HCT116 (cell line): ENCODE measurements at regions not wholly inside any gene's neighbourhood (a gene's known extent, or its start where the extent isn't known, plus 50 kb on each side); places are given as distances from the start of the nearest gene placed in this dataset.

Experiments
- ATAC-seq: fragments of 200-7000 bp; cut with Tn5 transposase; 2 replicates; pipeline ENCODE4 v1.9.1; 2020; ENCODE audit warnings: mild to moderate bottlenecking, moderate library complexity
- BruUV-seq: library from RNA; stranded (reverse); fragments of 400-500 nt; replicated peaks from 2 replicates; lab custom pipeline; 2021; lab: Mats Ljungman, UMichigan
- CTCF ChIA-PET: fragments of 300-600 bp; sonication (Branson Sonifier 250); formaldehyde crosslinking; loops from one replicate; lab custom pipeline; 2021; ENCODE audit warnings: antibody characterized with exemption; lab: Charles Lee
- POLR2A ChIA-PET: fragments of 300-600, 350-600 bp; sonication (Branson Sonifier 250); formaldehyde crosslinking; loops from one replicate; lab custom pipeline; 2021; ENCODE audit warnings: antibody characterized with exemption; lab: Charles Lee
- RAD21 ChIA-PET, 2 experiments: fragments of 300-600 bp; sonication (Branson Sonifier 250); formaldehyde crosslinking; loops; one replicate each; lab custom pipeline; 2023; ENCODE audit warnings: low total read pairs in 2 of 2; ENCODE audit not compliant: uncharacterized antibody in 2 of 2, unreplicated experiment in 2 of 2, low non-redundant PET in 1 of 2; lab: Charles Lee
- DNase-seq: peaks from one replicate; pipeline ENCODE4 v3.0.0-alpha.2; 2010; ENCODE audit warnings: low read depth, low spot score
- H2AFZ ChIP-seq: fragments of 200-600 bp; shearing (Covaris generic), sonication (generic); 2 replicates; pipeline ENCODE4 v1.6.1; 2017; ENCODE audit warnings: low read depth, mixed run types, mixed read lengths, antibody characterized with exemption, low read length; ENCODE audit not compliant: poor library complexity, severe bottlenecking
- H3K27ac ChIP-seq: 2 replicates; pipeline ENCODE4 v1.5.1; 2012; ENCODE audit warnings: low read depth, low read length
- H3K27me3 ChIP-seq: fragments of 200-600 bp; sonication (generic); 2 replicates; pipeline ENCODE4 v1.6.1; 2016; ENCODE audit warnings: mixed run types, low read length, mixed read lengths; ENCODE audit not compliant: insufficient read depth
- H3K36me3 ChIP-seq, 2 experiments: fragments of 200-500 bp in 1 of 2; fragments of 200-600 bp in 1 of 2; sonication (Bioruptor generic) in 1 of 2; sonication (generic) in 1 of 2; 2 replicates each; pipeline versions ENCODE4 v1.5.1 to v1.6.1; 2014 to 2016; ENCODE audit warnings: low read length in 2 of 2, inconsistent platforms in 1 of 2, mixed read lengths in 1 of 2, mixed run types in 1 of 2; ENCODE audit not compliant: insufficient read depth in 2 of 2, control insufficient read depth in 1 of 2
- H3K4me1 ChIP-seq, 2 experiments: fragments of 200-600 bp in 1 of 2; sonication (generic) in 1 of 2; 2 replicates each; pipeline versions ENCODE4 v1.5.1 to v1.6.1; 2012 to 2017; ENCODE audit warnings: low read length in 2 of 2, inconsistent platforms in 1 of 2, mild to moderate bottlenecking in 1 of 2, mixed read lengths in 1 of 2, mixed run types in 1 of 2, moderate library complexity in 1 of 2; ENCODE audit not compliant: insufficient read depth in 2 of 2, control insufficient read depth in 1 of 2
- H3K4me2 ChIP-seq: fragments of 200-600 bp; sonication (generic); 2 replicates; pipeline ENCODE4 v1.6.1; 2017; ENCODE audit warnings: mixed run types, low read length, mixed read lengths
- H3K4me3 ChIP-seq, 2 experiments: fragments of 200-600 bp in 1 of 2; sonication (generic) in 1 of 2; replicated peaks in 1 of 2; 2 replicates each; pipeline ENCODE4 v1.5.1; 2011 to 2016; ENCODE audit warnings: low read length in 2 of 2, control low read depth in 1 of 2, low read depth in 1 of 2, mild to moderate bottlenecking in 1 of 2, mixed read lengths in 1 of 2, mixed run types in 1 of 2
- H3K79me2 ChIP-seq: fragments of 200-600 bp; sonication (generic); 2 replicates; pipeline ENCODE4 v1.6.1; 2017; ENCODE audit warnings: mild to moderate bottlenecking, mixed run types, low read length, moderate library complexity, mixed read lengths; ENCODE audit not compliant: insufficient read depth
- H3K9ac ChIP-seq: fragments of 200-600 bp; sonication (generic); 2 replicates; pipeline ENCODE4 v1.6.1; 2016; ENCODE audit warnings: low read length, mixed read lengths
- H3K9me2 ChIP-seq: fragments of 200-600 bp; sonication (generic), shearing (Covaris generic); 2 replicates; pipeline ENCODE4 v1.6.1; 2017; ENCODE audit warnings: mixed run types, mild to moderate bottlenecking, moderate library complexity; ENCODE audit not compliant: insufficient read depth
- H3K9me3 ChIP-seq, 2 experiments: fragments of 200-500 bp in 1 of 2; fragments of 200-600 bp in 1 of 2; sonication (Bioruptor generic) in 1 of 2; sonication (generic) in 1 of 2; 2 replicates each; pipeline ENCODE4 v1.6.1; 2014 to 2017; ENCODE audit warnings: low read length in 2 of 2, mixed read lengths in 2 of 2, inconsistent platforms in 1 of 2, low read depth in 1 of 2, mild to moderate bottlenecking in 1 of 2, mixed run types in 1 of 2, moderate library complexity in 1 of 2; ENCODE audit not compliant: control insufficient read depth in 1 of 2, insufficient read depth in 1 of 2
- H4K20me1 ChIP-seq: fragments of 200-600 bp; sonication (generic), shearing (Covaris generic); 2 replicates; pipeline ENCODE4 v1.6.1; 2017; ENCODE audit warnings: mixed run types, mild to moderate bottlenecking, moderate library complexity; ENCODE audit not compliant: insufficient read depth
- CBX3 ChIP-seq: IDR thresholded peaks from 2 replicates; pipeline ENCODE4 v1.6.1; 2012; ENCODE audit warnings: low read depth
- CEBPB ChIP-seq: IDR thresholded peaks from 2 replicates; pipeline ENCODE4 v1.6.1; 2012; ENCODE audit warnings: low read depth
- CTCF ChIP-seq, 3 experiments: fragments of 200-600 bp in 1 of 3; sonication (generic) in 1 of 3; IDR thresholded peaks in 2 of 3; conservative IDR thresholded peaks in 1 of 3; 2 replicates each; pipeline ENCODE4 v1.5.1; 2012 to 2017; ENCODE audit warnings: low read depth in 2 of 3, low read length in 2 of 3, antibody characterized with exemption in 1 of 3, borderline replicate concordance in 1 of 3, control low read depth in 1 of 3, mild to moderate bottlenecking in 1 of 3, mixed read lengths in 1 of 3, mixed run types in 1 of 3, moderate library complexity in 1 of 3; ENCODE audit not compliant: insufficient read depth in 1 of 3
- ELF1 ChIP-seq: IDR thresholded peaks from 2 replicates; pipeline ENCODE4 v1.6.1; 2012; ENCODE audit warnings: low read depth, borderline replicate concordance
- FOSL1 ChIP-seq: IDR thresholded peaks from 2 replicates; pipeline ENCODE4 v1.6.1; 2012; ENCODE audit warnings: low read depth
- POLR2A ChIP-seq: IDR thresholded peaks from 2 replicates; pipeline ENCODE4 v1.7.0; 2011; ENCODE audit warnings: borderline replicate concordance; ENCODE audit not compliant: insufficient read depth, insufficient read length; ENCODE audit errors: extremely low read depth
- RAD21 ChIP-seq: IDR thresholded peaks from 2 replicates; pipeline ENCODE4 v1.6.1; 2012; ENCODE audit warnings: low read depth, mild to moderate bottlenecking
- SP1 ChIP-seq: IDR thresholded peaks from 2 replicates; pipeline ENCODE4 v1.6.1; 2012; ENCODE audit warnings: low read depth
- ZNF274 ChIP-seq: fragments of 200-500 bp; sonication (Bioruptor generic); IDR thresholded peaks from 2 replicates; pipeline ENCODE4 v1.6.1; 2014; ENCODE audit warnings: mild to moderate bottlenecking, low read depth, low read length, inconsistent platforms
- intact Hi-C: fragments of 100-400 bp; cut with micrococcal nuclease; formaldehyde crosslinking; loops from 2 replicates; pipeline ENCODE4 v1.10.0; 2022

- TF ChIP-seq CTCF (IDR thresholded peaks at IDR 0.05 in 2 of 3, conservative IDR thresholded peaks at IDR 0.05 in 1 of 3; ENCODE audit: borderline replicate concordance in 1 of 3, insufficient read depth in 1 of 3, low read depth in 2 of 3, low read length in 2 of 3) (no peak), ZNF274 (no peak), ELF1 (no peak), RAD21 (no peak), CEBPB (no peak)
Measured at GRCh38 chr3:30538791-30539190, 67.6 kb upstream of the TGFBR2 start (continued).

- H3K4me3 ChIP-seq: peak overlapping the region in 1 of 2 experiments; percentile 40; a peak in 2 of 4 replicates
- no peaks in the 10 kb centered on the region for H4K20me1 ChIP-seq
- peak overlapping the region; percentile 68 for H3K4me2 ChIP-seq
- POLR2A ChIA-PET: no interaction called here
- H3K4me1 ChIP-seq: peaks cover 14 to 23% of the 10 kb centered on the region in 2 experiments
- DNase-seq (peak; percentile 19), ATAC-seq (peak; percentile 57)
- no peaks in the 10 kb centered on the region for H3K9me2 ChIP-seq
- no TSS peak for BruUV-seq
- CTCF ChIA-PET: no interaction called here
- H3K36me3 ChIP-seq: no peaks in the 10 kb centered on the region
- no peaks in the 10 kb centered on the region for H3K9me3 ChIP-seq
- RAD21 ChIA-PET: no interaction called here
- intact Hi-C loops: no loop called here
- no peak overlapping the region for H3K9ac ChIP-seq
- H2AFZ ChIP-seq: peak overlapping the region; percentile 84
- no peaks in the 10 kb centered on the region for H3K79me2 ChIP-seq
- H3K27me3 ChIP-seq: no peaks in the 10 kb centered on the region
- peak overlapping the region; percentile 27; the same call in 1 of the 2 replicates for H3K27ac ChIP-seq
- TF ChIP-seq FOSL1 (0 out of 2 replicates have a peak, but pooled peaks have one; percentile 19), CBX3 (0 out of 2 replicates have a peak, but pooled peaks have one; percentile 3), CEBPB (peak; percentile 40; the same call in 1 of the 2 replicates), SP1 (peak; percentile 43), POLR2A (no peak)
- TF ChIP-seq, all 23 proteins: peak for 4
Measured at GRCh38 chr3:30539206-30539605, 67.2 kb upstream of the TGFBR2 start.
